ENCODE measurements at regions not wholly inside any gene's neighbourhood (a gene's known extent, or its start where the extent isn't known, plus 50 kb on each side); places are given as distances from the start of the nearest gene placed in this dataset.

- ChIA-PET POLR2A (no interaction called here), CTCF (no interaction called here), RAD21 (ENCODE audit: low non-redundant PET in 1 of 2, low total read pairs in 2 of 2, uncharacterized antibody in 2 of 2, unreplicated experiment in 2 of 2) (no interaction called here)
- no peak overlapping the region for H2AFZ ChIP-seq (ENCODE audit: low read depth, low read length, poor library complexity, severe bottlenecking)
- no peaks in the 10 kb centered on the region for H3K36me3 ChIP-seq (ENCODE audit: control insufficient read depth in 1 of 2, insufficient read depth in 2 of 2, low read length in 2 of 2)
- H3K4me3 ChIP-seq (replicated peaks in 1 of 2; ENCODE audit: low read depth in 1 of 2, low read length in 2 of 2): no peak overlapping the region
- no peaks in the 10 kb centered on the region for H3K79me2 ChIP-seq (ENCODE audit: insufficient read depth, low read length)
- TF ChIP-seq POLR2AphosphoS5 (IDR thresholded peaks at IDR 0.05; ENCODE audit: low read depth, low read length) (no peak), EZH2 (IDR thresholded peaks at IDR 0.05) (no peak), JUND (IDR thresholded peaks at IDR 0.05) (no peak), CEBPB (IDR thresholded peaks at IDR 0.05; ENCODE audit: low read depth) (no peak), FOSL1 (IDR thresholded peaks at IDR 0.05; ENCODE audit: low read depth) (no peak), SRF (IDR thresholded peaks at IDR 0.05; ENCODE audit: low read depth) (no peak), ATF3 (IDR thresholded peaks at IDR 0.05) (no peak), SP1 (IDR thresholded peaks at IDR 0.05; ENCODE audit: low read depth) (no peak), TCF7L2 (IDR thresholded peaks at IDR 0.05; ENCODE audit: borderline replicate concordance, extremely low read depth, insufficient read depth, insufficient read length) (no peak), CBX3 (IDR thresholded peaks at IDR 0.05; ENCODE audit: low read depth) (no peak), SIN3A (IDR thresholded peaks at IDR 0.05; ENCODE audit: low read depth) (no peak), ZNF274 (IDR thresholded peaks at IDR 0.05; ENCODE audit: low read depth, low read length) (no peak), RAD21 (IDR thresholded peaks at IDR 0.05; ENCODE audit: low read depth) (no peak), EGR1 (IDR thresholded peaks at IDR 0.05; ENCODE audit: low read depth) (no peak), REST (IDR thresholded peaks at IDR 0.05; ENCODE audit: low read depth) (no peak), EZH2phosphoT487 (IDR thresholded peaks at IDR 0.05; ENCODE audit: borderline replicate concordance) (no peak), POLR2A (IDR thresholded peaks at IDR 0.05; ENCODE audit: borderline replicate concordance, extremely low read depth, insufficient read depth, insufficient read length) (no peak)
- no peak overlapping the region for H3K9ac ChIP-seq (ENCODE audit: low read length)
- no peak overlapping the region for H3K4me2 ChIP-seq (ENCODE audit: low read length)
- BruUV-seq (replicated peaks): no TSS peak
- H3K27me3 ChIP-seq (ENCODE audit: insufficient read depth, low read length): no peaks in the 10 kb centered on the region
- H3K4me1 ChIP-seq (ENCODE audit: control insufficient read depth in 1 of 2, insufficient read depth in 2 of 2, low read length in 2 of 2): no peaks in the 10 kb centered on the region
- intact Hi-C loops (cut with micrococcal nuclease): no loop called here
- H4K20me1 ChIP-seq (ENCODE audit: insufficient read depth): no peaks in the 10 kb centered on the region
- H3K27ac ChIP-seq (ENCODE audit: low read depth, low read length): no peak overlapping the region
- H3K9me2 ChIP-seq (ENCODE audit: insufficient read depth): no peaks in the 10 kb centered on the region
- no peak for DNase-seq (ENCODE audit: low read depth, low spot score)
- no peaks in the 10 kb centered on the region; a peak in 1 of 4 replicates for H3K9me3 ChIP-seq (ENCODE audit: control insufficient read depth in 1 of 2, insufficient read depth in 1 of 2, low read depth in 1 of 2, low read length in 2 of 2)
- ATAC-seq: no peak
Measured at GRCh38 chr16:5851393-5851982, 753.9 kb upstream of the EEF2KMT start.
